ENCODE measurements at regions not wholly inside any gene's neighbourhood (a gene's known extent, or its start where the extent isn't known, plus 50 kb on each side); places are given as distances from the start of the nearest gene placed in this dataset.

DNA sequence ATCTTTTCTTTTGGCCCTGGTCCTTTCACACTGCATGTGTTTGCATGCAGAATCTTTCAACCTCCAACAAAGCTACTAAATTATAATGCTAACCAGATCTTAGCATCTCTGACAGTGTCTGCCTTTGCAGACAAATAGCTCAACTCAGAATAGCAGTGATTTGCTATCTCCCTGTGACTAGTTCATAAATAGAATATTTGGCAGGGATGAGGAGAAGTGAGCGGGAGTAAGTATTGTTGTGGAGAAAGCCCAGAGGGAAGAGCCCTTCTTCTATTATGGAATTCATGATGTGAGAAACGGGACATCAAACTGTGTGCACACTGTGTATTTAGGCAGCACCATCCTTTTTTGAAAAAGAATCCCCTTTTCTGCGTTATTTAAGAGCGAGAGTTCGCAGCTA is 288.0 kb upstream of the CHORDC1 start:
- Histone ChIP-seq H2AFZ (no peak overlapping the region), H3K9me2 (replicated peaks; ENCODE audit: insufficient read depth) (no peaks in the 10 kb centered on the region), H3K9me3 (ENCODE audit: low read depth) (no peaks in the 10 kb centered on the region), H3K4me3 (no peak overlapping the region), H3K36me3 (replicated peaks; ENCODE audit: insufficient read depth, low read depth) (no peaks in the 10 kb centered on the region), H3K4me2 (no peak overlapping the region), H3K27ac (no peak overlapping the region), H4K20me1 (ENCODE audit: insufficient read depth, poor library complexity, severe bottlenecking) (no peaks in the 10 kb centered on the region), H3K4me1 (ENCODE audit: insufficient read depth) (no peaks in the 10 kb centered on the region), H3K27me3 (no peaks in the 10 kb centered on the region), H3K79me2 (no peaks in the 10 kb centered on the region)
- 90% methylated on average over 5 of the region's 5 CpGs for WGBS (ENCODE audit: low lambda C conversion rate, missing lambda C conversion rate)
- TF ChIP-seq EZH2 (IDR thresholded peaks at IDR 0.05; ENCODE audit: borderline replicate concordance) (no peak), EZH2phosphoT487 (IDR thresholded peaks at IDR 0.05; ENCODE audit: low read depth, severe bottlenecking, unreplicated experiment) (no peak)
- TF ChIP-seq, protein P1, sequence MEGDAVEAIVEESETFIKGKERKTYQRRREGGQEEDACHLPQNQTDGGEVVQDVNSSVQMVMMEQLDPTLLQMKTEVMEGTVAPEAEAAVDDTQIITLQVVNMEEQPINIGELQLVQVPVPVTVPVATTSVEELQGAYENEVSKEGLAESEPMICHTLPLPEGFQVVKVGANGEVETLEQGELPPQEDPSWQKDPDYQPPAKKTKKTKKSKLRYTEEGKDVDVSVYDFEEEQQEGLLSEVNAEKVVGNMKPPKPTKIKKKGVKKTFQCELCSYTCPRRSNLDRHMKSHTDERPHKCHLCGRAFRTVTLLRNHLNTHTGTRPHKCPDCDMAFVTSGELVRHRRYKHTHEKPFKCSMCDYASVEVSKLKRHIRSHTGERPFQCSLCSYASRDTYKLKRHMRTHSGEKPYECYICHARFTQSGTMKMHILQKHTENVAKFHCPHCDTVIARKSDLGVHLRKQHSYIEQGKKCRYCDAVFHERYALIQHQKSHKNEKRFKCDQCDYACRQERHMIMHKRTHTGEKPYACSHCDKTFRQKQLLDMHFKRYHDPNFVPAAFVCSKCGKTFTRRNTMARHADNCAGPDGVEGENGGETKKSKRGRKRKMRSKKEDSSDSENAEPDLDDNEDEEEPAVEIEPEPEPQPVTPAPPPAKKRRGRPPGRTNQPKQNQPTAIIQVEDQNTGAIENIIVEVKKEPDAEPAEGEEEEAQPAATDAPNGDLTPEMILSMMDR (IDR thresholded peaks at IDR 0.05; ENCODE audit: poor library complexity) = no peak
- DNase-seq (ENCODE audit: low spot score) = no peak

DNA sequence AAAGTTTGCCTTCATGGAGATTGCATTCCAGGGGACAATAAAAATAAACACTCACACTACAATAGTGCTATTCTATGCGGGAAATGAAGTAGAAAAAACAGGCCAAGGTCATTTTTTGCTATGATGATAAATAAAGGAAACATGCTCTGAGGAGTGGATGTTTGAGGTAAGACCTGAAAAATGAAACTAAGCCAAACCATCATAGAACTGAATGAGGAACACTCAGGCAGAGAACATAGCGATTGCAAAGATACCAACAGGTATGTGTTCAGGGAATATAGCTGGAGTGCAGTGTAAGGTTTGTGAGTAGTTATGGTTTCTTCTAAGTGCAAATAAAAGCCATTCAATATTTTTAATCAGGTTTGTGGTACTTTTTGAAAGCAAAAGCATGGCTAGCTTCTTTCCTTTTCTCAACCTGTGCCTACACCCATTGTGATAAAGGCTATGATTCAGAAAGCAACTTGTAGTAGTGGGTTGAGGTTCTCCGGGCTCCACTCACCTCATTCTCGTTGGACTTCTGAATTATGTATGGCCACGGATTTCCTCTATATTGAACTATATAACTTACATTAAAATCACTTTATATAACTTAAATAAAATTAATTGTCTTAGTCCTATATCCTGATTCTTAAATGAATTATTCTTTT is 278.2 kb upstream of the CHORDC1 start:
- TF ChIP-seq EZH2 (IDR thresholded peaks at IDR 0.05; ENCODE audit: borderline replicate concordance) (no peak), EZH2phosphoT487 (IDR thresholded peaks at IDR 0.05; ENCODE audit: low read depth, severe bottlenecking, unreplicated experiment) (no peak)
- TF ChIP-seq, protein P1 (IDR thresholded peaks at IDR 0.05; ENCODE audit: poor library complexity) = no peak
- Histone ChIP-seq H3K27ac (no peak overlapping the region), H3K79me2 (no peaks in the 10 kb centered on the region), H3K4me1 (ENCODE audit: insufficient read depth) (no peaks in the 10 kb centered on the region), H2AFZ (no peak overlapping the region), H3K27me3 (no peaks in the 10 kb centered on the region), H3K4me3 (no peak overlapping the region), H3K36me3 (replicated peaks; ENCODE audit: insufficient read depth, low read depth) (peaks cover 3% of the 10 kb centered on the region), H3K4me2 (no peak overlapping the region), H4K20me1 (ENCODE audit: insufficient read depth, poor library complexity, severe bottlenecking) (no peaks in the 10 kb centered on the region), H3K9me2 (replicated peaks; ENCODE audit: insufficient read depth) (no peaks in the 10 kb centered on the region), H3K9me3 (ENCODE audit: low read depth) (no peaks in the 10 kb centered on the region)
- no peak for DNase-seq (ENCODE audit: low spot score)
- 92% methylated on average over 5 of the region's 5 CpGs for WGBS (ENCODE audit: low lambda C conversion rate, missing lambda C conversion rate)

DNA sequence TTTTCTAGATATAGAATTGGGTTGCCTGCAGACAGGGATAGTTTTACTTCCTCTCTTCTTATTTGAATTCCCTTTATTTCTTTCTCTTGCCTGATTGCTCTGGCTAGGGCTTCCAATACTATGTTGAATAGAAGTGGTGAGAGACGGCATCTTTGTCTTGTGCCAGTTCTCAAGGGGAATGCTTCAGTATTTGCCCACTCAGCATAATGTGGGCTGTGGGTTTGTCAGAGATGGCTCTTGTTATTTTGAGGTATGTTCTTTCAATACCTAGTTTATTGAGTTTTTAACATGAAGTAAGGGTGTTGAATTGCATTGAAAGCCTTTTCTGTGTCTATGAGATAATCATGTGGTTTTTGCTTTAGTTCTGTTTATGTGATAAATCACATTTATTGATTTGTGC is 273.9 kb upstream of the CHORDC1 start:
- H4K20me1 ChIP-seq (ENCODE audit: insufficient read depth, poor library complexity, severe bottlenecking) = no peaks in the 10 kb centered on the region
- DNase-seq (ENCODE audit: low spot score) = no peak

More for the DNA sequence above, 273.9 kb upstream of the CHORDC1 start:
- no peaks in the 10 kb centered on the region for H3K9me3 ChIP-seq (ENCODE audit: low read depth)
- WGBS (ENCODE audit: low lambda C conversion rate, missing lambda C conversion rate) = 100% methylated on average over 1 of the region's 1 CpG
- H3K4me3 ChIP-seq = no peak overlapping the region
- H2AFZ ChIP-seq = no peak overlapping the region
- peaks cover 3% of the 10 kb centered on the region for H3K36me3 ChIP-seq (replicated peaks; ENCODE audit: insufficient read depth, low read depth)
- H3K79me2 ChIP-seq = no peaks in the 10 kb centered on the region
- no peak for TF ChIP-seq EZH2phosphoT487 (IDR thresholded peaks at IDR 0.05; ENCODE audit: low read depth, severe bottlenecking, unreplicated experiment)
- TF ChIP-seq, protein P1 (IDR thresholded peaks at IDR 0.05; ENCODE audit: poor library complexity) = no peak
- no peak for TF ChIP-seq EZH2 (IDR thresholded peaks at IDR 0.05; ENCODE audit: borderline replicate concordance)
- no peak overlapping the region for H3K27ac ChIP-seq
- no peak overlapping the region for H3K4me2 ChIP-seq
- H3K9me2 ChIP-seq (replicated peaks; ENCODE audit: insufficient read depth) = no peaks in the 10 kb centered on the region
- no peaks in the 10 kb centered on the region for H3K27me3 ChIP-seq
- no peaks in the 10 kb centered on the region for H3K4me1 ChIP-seq (ENCODE audit: insufficient read depth)

Measured in hepatocyte (in vitro differentiated cells).